ENCODE measurements at regions not wholly inside any gene's neighbourhood (a gene's known extent, or its start where the extent isn't known, plus 50 kb on each side); places are given as distances from the start of the nearest gene placed in this dataset.

DNA sequence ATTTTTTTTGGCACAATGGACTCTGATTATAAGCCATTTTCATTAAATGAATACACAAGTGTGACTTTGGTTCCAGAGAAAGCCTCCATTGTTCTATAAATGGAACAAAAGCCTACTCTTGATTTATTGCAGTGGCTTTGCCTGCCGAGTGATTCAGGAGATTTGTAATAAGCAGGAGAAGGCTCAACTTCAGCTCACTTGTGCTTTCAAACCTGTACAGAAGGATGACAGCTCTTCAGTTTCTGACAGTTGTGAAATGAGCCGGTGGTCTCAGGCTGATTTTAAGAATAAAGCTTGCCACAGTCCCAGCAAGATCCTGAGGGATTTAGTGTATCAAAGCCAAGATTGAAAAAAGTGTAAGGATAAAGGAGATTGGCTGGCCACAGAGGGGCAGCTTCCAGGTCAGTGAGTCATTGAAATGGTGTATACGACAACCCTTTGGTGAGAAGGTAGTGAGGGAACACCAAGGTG is 438.8 kb upstream of the TGFBR2 start:
- DNase-seq (ENCODE audit: low read depth, low spot score) = peak; percentile 36

DNA sequence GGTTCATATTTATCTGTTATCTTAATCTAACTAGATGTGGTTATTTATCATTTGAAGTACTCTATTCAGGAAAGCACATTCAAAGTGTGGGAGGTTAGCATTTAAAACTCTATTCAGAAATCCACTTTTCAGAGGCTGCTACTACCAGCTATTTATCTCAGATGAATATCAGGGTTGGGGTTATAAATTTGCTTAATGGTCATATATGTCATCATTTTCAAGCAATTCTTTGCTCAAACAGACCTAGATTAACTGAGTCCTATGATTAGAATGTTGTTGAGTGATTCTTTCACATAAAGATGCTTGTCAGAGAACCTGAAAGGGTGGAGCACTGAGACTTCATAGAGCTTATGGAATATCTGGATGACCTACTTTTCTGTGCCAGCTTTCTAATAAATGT is 436.9 kb upstream of the TGFBR2 start:
- no peak for DNase-seq (ENCODE audit: low read depth, low spot score)

DNA sequence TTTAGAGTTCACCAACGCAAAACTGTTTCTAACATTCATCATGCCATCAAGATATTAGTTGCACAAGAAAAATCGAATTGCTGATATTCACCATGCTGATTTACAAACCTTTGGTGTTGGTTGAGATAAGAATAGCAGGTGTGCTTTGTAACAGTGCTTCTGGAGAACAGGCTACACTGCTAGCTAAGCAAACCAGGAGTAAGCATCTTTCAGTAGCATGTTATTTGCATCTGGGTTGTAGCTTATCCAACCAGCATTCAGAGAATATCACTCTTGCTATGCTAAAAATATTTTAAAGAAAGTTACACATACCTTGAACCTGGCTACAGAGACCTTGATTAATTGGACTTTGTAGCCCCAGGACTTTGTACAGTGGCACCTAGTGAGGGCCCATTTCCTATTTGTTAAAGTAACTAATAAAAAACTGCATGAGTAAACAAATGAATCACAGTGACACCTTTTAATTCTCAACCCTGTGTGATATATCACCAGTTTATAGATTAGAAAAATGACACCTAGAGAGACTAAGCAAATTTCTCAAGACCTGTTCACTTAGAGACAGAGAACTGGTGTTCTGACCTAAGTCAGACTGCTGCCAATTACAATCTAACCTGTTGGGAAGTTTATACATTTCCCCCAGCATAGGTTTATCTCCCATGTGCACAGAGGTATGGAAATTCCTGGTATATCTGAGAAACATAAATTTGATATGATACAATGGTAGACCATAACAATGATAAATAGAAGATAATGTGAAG is 435.5 kb upstream of the TGFBR2 start:
- no peak for DNase-seq (ENCODE audit: low read depth, low spot score)

DNA sequence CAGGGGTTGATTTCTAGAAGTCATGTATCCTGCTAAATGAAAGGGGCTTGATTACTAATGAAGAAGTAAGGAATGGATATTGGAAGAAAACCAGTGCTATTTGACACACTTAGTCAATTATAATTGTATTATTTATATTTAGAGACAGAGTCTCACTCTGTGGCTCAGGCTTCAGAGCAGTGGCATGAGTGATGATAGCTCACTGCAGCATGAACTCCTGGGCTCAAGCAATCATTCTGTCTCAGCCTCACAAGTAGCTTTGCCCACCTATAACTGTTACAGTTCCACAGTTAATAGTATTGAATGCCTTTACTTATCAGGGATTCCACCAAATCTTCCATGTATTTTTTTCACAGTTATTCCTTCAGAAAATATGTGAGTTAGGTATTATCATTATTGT is 432.0 kb upstream of the TGFBR2 start:
- DNase-seq (ENCODE audit: low read depth, low spot score) = no peak

DNA sequence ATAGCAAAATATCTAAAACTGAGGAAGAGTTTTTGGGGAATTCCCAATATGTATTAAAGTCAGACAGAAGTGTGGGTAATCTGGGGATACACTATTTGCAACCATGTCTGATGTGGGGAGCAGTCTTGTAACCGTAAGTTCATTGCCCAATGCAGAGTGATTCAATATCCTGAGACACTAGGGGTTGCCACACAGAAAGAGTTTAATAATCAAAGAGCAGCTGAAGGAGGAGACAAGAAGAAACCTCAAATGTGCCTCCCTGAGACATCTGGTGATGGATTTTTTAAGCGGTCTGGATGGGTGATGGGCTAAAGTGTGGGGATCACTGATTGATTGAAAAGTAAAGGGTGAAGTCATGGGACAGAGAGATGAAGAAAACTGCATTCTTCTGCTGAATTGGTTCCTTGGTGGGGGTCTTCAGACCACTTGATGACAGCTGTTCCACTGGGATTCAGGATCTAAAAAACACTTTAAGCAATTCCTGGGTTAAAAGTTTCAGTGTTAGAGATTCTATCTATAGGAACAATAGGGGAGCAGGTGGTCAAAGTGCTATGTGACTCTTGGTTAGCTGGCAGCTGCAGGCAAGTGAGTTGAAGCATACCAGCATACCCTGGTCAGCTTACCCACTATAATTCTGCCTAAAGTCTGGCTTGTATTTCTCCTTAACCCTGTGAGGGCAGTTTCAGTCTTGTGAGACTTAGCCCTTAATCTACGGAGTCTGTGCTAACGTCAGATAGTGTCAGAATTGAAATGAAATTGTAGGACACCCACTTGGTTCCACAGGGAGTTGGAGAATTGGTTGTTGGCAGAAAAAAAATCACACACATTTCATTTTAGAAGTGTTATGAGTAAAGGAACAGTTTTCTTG is 425.9 kb upstream of the TGFBR2 start:
- DNase-seq (ENCODE audit: low read depth, low spot score) = no peak

DNA sequence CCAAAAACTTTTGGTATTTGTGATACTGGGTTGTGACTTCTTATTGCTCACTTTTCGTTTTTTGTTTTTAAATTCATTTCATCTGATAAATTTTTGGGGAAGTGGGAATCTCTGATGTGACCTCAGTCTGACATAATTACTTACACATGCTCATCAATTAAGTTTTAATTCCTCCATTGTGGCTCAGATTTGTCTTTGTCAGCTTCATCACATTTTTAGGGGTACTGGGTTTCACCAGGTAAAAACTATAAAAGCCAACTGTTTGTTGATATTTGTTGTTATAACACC is 425.3 kb upstream of the TGFBR2 start:
- no peak for DNase-seq (ENCODE audit: low read depth, low spot score)

DNA sequence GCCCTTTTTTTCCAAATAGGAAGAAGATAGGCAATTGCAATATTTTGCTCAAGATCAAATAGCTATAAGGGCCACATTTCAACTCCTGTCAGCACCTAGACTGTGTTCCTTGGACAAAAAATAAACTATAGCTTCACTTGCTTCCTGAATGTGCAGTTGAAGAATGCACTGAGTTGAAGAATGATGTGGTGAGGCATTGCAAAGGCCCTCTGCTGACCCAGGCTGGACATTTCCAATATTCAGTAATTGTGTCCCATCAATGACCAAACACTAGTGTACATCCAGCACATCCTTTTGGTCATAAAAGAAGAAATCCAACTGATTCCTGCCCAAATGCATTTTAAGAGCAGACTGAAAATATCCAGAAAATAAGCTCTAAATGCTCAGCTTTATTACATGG is 424.8 kb upstream of the TGFBR2 start:
- no peak for DNase-seq (ENCODE audit: low read depth, low spot score)

DNA sequence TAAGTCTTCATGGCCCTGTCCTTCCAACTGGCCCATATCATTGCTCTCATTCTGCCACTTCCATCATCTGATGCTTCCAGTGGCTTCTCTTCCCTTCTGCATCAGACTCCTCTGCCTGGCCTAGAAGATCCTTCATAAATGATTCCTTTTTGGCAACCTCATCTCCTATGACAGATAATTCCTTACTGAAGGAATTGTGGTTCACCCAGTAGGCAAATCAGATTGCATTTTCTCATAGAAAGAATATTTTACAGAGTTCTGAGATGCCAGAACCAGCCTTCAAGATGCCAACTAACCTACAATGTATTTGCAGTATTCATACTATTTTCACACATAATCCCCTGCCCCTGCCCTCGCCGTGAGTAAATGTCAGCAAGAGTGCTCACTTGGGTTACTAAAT is 423.0 kb upstream of the TGFBR2 start:
- DNase-seq (ENCODE audit: low read depth, low spot score) = no peak

DNA sequence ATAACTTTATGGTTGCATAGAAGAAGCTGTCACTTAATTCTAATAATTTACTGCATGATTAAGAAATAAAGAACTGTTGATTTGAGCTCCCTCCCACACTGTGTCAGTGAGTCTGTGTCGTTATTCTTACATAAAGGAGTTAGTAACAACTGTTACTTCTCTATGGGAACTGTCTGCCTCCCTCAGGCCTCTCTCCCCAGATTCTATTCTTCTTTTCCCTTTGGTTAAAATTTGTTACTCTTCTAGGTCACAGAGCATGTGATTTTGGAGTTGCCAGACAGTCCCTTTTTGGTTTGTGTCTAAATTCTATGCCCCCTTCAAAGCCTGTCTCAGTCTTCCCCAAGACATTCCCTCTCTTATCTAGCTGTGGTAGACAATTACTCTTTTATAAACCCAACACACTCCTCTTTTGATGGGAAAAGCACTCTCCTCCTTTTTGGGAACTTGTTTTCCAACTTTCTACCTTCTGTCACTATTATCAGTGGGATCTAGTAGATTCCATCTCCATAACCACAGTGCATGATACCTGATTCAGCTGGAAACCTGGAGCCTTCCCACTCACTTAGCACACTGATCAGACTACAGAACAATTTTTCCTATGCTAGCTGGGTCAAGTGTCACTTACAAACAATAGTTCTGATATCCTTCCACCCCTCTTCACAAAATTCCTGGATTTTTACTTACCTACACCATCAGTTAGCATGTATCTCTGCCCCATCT is 422.1 kb upstream of the TGFBR2 start:
- no peak for DNase-seq (ENCODE audit: low read depth, low spot score)

DNA sequence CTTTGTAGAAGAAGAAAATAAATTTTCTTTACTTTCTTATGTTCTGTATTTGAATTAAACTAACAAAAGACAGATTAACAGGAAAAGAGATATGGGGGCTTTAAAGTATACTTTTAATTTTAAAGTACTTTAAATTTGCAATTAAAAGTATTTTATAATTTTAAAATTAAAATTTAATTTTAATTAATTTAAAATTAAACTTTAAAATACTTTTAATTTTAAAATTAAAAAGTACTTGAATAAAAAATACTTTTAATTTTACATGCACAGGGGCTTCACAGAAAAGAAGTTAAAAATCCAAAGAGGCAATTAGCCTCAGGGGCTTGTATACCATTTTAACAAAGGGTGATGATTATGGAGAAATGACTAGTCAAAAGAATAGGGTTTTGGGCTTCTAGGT is 420.5 kb upstream of the TGFBR2 start:
- DNase-seq (ENCODE audit: low read depth, low spot score) = no peak

DNA sequence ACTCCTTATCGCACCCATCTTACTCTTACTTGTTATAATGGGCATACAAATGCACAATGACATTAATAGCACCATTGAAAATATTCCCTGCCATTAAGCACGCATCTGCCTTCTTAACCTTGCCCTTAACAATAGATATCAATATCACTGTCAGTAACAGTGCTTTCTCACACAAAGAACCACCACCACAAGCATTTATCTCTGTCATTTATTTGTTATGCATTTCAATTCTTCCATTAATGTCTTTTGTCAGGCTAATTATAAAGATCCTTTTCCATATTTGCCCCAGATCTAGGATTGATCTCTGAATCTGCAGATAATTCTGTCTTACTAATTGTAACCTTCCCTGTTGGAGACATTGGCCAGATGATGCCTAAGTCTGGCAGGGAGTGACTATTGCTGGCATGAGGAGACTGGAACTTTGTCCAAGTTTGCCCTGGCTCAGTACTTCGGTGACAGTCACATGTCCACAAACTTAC is 419.6 kb upstream of the TGFBR2 start:
- no peak for DNase-seq (ENCODE audit: low read depth, low spot score)

DNA sequence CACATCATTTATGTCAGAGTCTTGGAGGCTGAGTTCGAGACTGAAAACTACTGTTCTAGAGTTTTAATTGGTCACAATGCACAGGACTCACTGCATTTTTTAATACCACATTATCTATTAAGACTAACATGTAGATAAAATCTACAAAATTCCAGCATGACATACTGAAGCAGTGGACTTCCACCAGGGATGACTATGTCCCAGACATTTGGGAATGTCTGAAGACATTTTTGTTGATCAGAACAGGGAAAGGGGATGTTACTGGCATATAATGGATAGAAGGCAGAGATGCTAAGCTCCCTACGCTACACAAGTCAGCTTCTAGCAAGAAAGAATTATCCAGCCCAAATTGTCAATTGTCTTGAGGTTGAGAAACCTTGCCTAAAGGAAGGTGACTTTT is 419.0 kb upstream of the TGFBR2 start:
- DNase-seq (ENCODE audit: low read depth, low spot score) = no peak

DNA sequence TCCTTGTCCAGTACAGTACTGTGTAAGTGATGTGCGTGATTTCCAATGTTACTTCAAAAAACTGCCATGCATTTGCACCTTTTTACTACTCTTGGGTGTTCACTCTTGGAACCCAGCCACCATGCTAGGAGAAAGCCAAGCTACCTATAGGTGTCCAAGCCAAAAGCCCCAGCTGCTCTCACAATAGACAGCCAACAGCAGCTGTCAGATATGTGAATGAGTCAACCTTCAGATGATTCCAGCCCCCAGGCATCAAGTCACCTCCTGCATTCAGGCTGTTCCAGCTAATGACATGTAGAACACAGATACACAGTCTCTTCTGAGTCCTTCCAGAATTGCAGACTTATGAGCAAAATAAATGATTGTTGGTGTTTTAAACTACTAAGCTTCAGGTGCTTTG is 417.7 kb upstream of the TGFBR2 start:
- DNase-seq (ENCODE audit: low read depth, low spot score) = peak; percentile 15

DNA sequence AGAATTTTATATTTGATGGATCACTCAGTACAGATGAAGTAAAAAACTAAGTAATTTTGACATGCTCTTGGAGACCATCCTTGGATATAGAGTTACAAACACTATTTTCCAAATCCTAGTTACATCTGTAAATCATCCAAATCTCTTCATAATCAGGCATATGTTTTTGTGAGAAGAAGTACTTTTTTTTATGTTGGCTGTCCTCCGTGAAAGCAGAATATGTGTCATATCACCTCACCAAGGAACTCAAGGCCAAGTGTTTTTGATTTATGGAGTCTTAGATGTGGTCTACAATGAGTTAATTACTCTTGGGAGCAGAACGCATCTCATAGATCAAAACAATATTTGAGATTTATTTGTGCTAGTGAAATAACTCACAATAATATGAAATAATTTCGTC is 416.5 kb upstream of the TGFBR2 start:
- DNase-seq (ENCODE audit: low read depth, low spot score) = no peak

DNA sequence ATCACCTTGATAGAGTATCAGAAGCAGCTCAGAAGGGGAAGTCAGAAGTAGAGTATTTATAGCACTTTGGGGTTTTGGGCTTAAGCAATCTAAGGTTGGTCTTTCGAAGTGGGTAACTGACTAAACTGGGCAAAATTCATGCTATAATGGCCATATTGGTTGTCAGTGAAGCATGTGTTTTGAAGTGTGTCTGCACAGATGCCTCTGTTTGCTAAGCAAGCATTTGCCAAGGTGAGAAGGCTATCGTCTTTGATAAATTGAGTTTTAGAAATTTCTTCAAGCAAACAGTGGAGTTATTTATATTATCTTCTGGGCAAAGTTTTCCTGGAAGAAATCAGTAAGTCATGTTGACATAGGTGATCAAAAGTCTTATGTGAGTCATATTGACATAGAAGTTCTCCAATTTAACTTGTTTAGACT is 412.8 kb upstream of the TGFBR2 start:
- DNase-seq (ENCODE audit: low read depth, low spot score) = no peak

DNA sequence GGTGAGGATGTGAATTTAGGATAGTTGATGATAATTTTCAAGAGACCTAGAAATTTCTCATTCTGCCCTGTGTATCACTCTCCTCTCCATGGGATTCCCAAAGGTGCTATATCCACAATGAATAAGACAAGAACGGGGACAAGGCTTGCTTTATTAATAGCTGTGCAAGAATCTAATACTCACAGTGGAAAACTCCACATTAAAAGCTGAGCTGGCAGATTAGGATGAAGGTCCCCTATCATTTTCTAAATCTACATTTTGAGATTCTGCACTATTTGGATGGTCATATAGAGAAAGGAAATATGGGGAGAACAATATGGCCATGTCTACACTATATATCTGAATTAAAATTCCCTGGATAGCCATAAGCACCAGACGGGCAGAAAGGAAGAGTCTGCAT is 411.0 kb upstream of the TGFBR2 start:
- no peak for DNase-seq (ENCODE audit: low read depth, low spot score)

DNA sequence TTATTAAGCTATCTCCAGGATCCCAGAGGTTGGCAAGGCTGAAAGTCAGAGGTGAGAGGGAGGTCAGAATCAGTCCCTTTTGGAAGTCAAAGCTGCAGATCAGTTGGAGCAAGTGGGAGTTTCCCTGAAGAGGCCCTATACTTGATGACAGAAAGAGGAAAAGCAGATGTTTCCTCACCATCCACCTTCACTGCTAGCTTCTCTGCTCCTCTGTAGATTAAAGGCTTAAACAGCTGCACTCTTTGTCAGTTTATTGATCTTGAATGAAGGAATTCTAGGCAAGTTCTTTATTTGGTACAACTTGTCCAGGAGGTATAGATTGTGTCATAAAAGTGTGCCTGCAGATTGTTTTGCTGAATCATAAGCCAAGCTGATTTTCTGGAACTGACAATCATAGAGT is 408.2 kb upstream of the TGFBR2 start:
- DNase-seq (ENCODE audit: low read depth, low spot score) = no peak

DNA sequence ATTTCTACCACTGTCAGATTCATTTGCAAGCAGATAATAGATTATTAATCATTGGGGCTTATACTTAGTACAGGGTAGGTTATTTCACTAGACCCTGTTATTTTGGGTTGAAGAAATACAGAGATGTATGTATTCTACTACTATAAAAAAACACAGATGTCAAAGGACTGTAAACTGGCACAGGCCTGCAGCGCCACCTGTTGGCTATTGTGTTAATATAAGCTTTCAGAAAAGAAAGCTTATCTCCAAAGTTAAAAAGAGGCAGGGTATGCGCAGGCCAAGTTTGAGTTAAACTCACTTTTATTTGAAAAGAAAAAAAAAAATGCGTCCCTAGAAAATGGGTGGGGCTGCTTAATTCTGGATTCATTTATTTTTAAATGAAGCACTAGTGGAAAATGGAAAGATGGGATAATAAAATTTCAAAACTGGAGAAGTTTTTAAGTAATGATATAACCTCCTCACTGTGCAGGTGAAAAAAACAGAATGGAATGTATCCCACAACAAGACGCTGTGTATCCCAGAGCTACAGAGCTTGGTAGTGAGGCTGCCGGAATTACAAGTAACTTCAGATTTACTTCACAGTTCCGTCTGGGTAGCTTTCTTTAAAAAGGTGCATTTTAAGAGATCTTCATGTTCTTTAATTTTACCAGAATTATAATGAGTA is 407.2 kb upstream of the TGFBR2 start:
- DNase-seq (ENCODE audit: low read depth, low spot score) = peak; percentile 83

DNA sequence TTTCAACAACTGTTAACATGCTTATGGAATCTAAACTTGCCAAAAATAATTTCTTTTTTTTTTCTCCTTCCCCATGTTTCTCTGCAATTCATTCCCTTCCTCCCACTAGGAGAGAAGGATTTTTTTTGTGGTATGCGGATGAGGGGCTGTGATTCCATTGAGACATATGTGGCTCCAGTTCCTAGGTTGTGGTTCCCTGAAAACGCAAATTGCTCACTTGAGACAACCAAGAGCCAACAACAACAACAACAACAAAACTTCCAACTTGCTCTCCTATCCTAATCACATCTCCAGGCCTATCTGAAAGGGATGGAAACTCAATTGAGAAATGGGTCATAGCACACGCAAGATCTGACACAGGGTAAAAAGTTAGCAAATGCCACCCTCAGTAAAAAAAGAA is 406.5 kb upstream of the TGFBR2 start:
- peak; percentile 67 for DNase-seq (ENCODE audit: low read depth, low spot score)

DNA sequence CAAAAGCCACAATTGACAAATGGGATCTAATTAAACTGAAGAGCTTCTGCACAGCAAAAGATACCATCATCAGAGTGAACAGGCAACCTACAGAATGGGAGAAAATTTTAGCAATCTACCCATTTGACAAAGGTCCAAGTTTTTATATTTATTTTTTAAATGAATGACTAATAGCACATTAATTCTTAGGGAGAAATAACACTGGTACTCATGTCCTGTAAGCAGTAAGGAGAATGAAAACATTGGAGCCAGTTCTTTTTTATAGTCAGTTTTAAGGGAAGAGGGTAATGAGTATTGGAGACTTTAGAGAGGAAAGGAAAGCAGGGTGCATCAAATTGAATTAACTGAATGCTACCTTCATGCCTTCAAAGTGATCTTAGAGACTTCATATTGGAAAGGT is 404.7 kb upstream of the TGFBR2 start:
- no peak for DNase-seq (ENCODE audit: low read depth, low spot score)

DNA sequence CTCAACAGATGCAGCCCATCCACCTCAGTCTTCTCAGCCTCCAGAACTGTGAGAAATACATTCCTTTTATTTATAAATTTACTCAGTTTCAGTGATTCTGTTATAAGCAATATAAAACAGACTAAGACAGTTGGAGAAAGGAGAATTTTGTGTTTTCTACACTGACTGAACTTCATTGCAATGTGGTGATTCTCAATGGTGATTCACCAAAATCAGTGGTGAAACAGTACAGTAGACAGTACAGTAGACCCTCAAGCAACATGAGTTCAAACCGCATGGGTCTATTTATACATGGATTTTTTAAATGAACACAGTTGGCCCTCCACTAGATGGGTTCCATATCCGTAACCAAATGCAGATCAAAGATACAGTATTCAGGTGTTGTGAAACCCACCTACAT is 403.1 kb upstream of the TGFBR2 start:
- no peak for DNase-seq (ENCODE audit: low read depth, low spot score)

DNA sequence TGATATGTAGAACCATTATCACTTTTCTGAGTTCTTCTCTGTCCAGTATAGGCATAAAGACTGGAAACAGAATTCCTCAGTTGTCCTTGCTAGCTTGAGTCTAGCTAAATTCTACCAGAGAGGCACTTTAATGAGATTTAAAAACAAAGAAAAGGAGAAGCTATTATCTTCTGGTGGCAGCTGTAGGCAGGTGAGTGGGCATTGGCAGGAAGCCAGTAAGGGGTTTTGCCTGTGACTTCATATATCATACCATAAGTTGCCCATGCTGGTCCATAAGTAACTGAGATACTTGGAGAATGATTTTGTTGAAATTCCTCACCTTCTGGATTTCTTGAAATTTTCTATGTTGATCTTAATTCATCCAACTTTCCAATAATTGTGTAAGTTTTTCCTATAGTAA is 402.3 kb upstream of the TGFBR2 start:
- DNase-seq (ENCODE audit: low read depth, low spot score) = no peak
